T47D (cell line): ENCODE measurements at regions not wholly inside any gene's neighbourhood (a gene's known extent, or its start where the extent isn't known, plus 50 kb on each side); places are given as distances from the start of the nearest gene placed in this dataset.

Experiments
- DNase-seq, 2 experiments: peaks; one replicate each; pipeline versions ENCODE4 v3.0.0 to v3.0.0-alpha.2; 2011 to 2012; ENCODE audit warnings: low read depth in 1 of 2, low spot score in 1 of 2
- JUND ChIP-seq: IDR thresholded peaks from 2 replicates; pipeline ENCODE4 v1.6.1; 2012; ENCODE audit warnings: low read depth
- in situ Hi-C: cut with HindIII; loops from 2 replicates; pipeline ENCODE4 v1.10.0; 2016; ENCODE audit warnings: low sequenced_read_pairs, low pct_unique_long_range_greater_than_20kb

- TF ChIP-seq JUND: no peak
- in situ Hi-C loops: no loop called here
Observed at GRCh38 chr6:85810558-85810957, 167.9 kb upstream of the SYNCRIP start.

GRCh38 chr6:85803721-85804120 lies 161.0 kb upstream of the SYNCRIP start:
- in situ Hi-C loops: no loop called here
- no peak for DNase-seq
- no peak for TF ChIP-seq JUND

More at GRCh38 chr6:85810558-85810957, 167.9 kb upstream of the SYNCRIP start:
- DNase-seq: no peak

- no peak for TF ChIP-seq JUND
- in situ Hi-C loops: no loop called here
- DNase-seq: no peak
Observed at GRCh38 chr6:85802162-85802561, 159.5 kb upstream of the SYNCRIP start.

GRCh38 chr6:85798931-85799652 lies 156.4 kb upstream of the SYNCRIP start:
- no peak for TF ChIP-seq JUND
- in situ Hi-C loops: no loop called here
- DNase-seq: no peak

GRCh38 chr6:85797993-85798392 lies 155.3 kb upstream of the SYNCRIP start:
- in situ Hi-C loops: no loop called here
- peak in 1 of 2 experiments; percentile 6 for DNase-seq
- TF ChIP-seq JUND: no peak

GRCh38 chr6:85795945-85796344 lies 153.3 kb upstream of the SYNCRIP start:
- no peak for TF ChIP-seq JUND
- DNase-seq: no peak
- in situ Hi-C loops: no loop called here

- in situ Hi-C loops: no loop called here
- DNase-seq: no peak
- TF ChIP-seq JUND: no peak
Observed at GRCh38 chr6:85792254-85792653, 149.6 kb upstream of the SYNCRIP start.

GRCh38 chr6:85775883-85776282 lies 133.2 kb upstream of the SYNCRIP start:
- no peak for DNase-seq
- in situ Hi-C loops: no loop called here
- TF ChIP-seq JUND: no peak

- in situ Hi-C loops: no loop called here
- DNase-seq: no peak
- no peak for TF ChIP-seq JUND
Observed at GRCh38 chr6:85772641-85773040, 130.0 kb upstream of the SYNCRIP start.

GRCh38 chr6:85771925-85772430 lies 129.3 kb upstream of the SYNCRIP start:
- in situ Hi-C loops: no loop called here
- TF ChIP-seq JUND: no peak
- no peak for DNase-seq

GRCh38 chr6:85771455-85771854 lies 128.8 kb upstream of the SYNCRIP start:
- no peak for DNase-seq
- TF ChIP-seq JUND: no peak
- in situ Hi-C loops: no loop called here

- no peak for TF ChIP-seq JUND
- no peak for DNase-seq
- in situ Hi-C loops: no loop called here
Observed at GRCh38 chr6:85764844-85765243, 122.2 kb upstream of the SYNCRIP start.

- in situ Hi-C loops: no loop called here
- DNase-seq: peak; percentile 6 to 47
- no peak for TF ChIP-seq JUND
Observed at GRCh38 chr6:85756982-85757381, 114.3 kb upstream of the SYNCRIP start.

- in situ Hi-C loops: no loop called here
- peak; percentile 6 to 39 for DNase-seq
Observed at GRCh38 chr6:85754894-85755293, 112.2 kb upstream of the SYNCRIP start.

More at GRCh38 chr6:85754894-85755293, 112.2 kb upstream of the SYNCRIP start:
- no peak for TF ChIP-seq JUND
